ENCODE measurements at regions not wholly inside any gene's neighbourhood (a gene's known extent, or its start where the extent isn't known, plus 50 kb on each side); places are given as distances from the start of the nearest gene placed in this dataset.
"Not testable (repeated sequence)": the region's sequence is repeated elsewhere in the genome, so short reads cannot be mapped to it uniquely, and the experiment has no call there.

GRCh38 chr15:22519213-22519612 lies 60.5 kb downstream of the GOLGA6L22 start:
- CTCF ChIA-PET; intact Hi-C loops (cut with micrococcal nuclease); H3K4me3 Mint-ChIP-seq; H2AFZ ChIP-seq (ENCODE audit: insufficient read depth, low read depth, low read length, poor library complexity, severe bottlenecking); H4K20me1 ChIP-seq (ENCODE audit: control insufficient read depth, insufficient read depth, low read length, poor library complexity, severe bottlenecking); DNase-seq; H3K27me3 ChIP-seq (replicated peaks in 1 of 4; ENCODE audit: control extremely low read depth in 1 of 4, control insufficient read depth in 3 of 4, insufficient read depth in 4 of 4, low read length in 3 of 4); H3K9ac ChIP-seq (ENCODE audit: low read length); H3K27ac Mint-ChIP-seq; H3K4me2 ChIP-seq (replicated peaks; ENCODE audit: low read depth, low read length, poor library complexity, severe bottlenecking); H3K36me3 ChIP-seq (replicated peaks in 1 of 2; ENCODE audit: control extremely low read depth in 1 of 2, control insufficient read depth in 1 of 2, extremely low read depth in 1 of 2, insufficient read depth in 2 of 2, low read length in 1 of 2); H3K9me3 ChIP-seq (ENCODE audit: control extremely low read depth in 1 of 3, control insufficient read depth in 2 of 3, insufficient read depth in 1 of 3, low read length in 2 of 3); H3K4me1 Mint-ChIP-seq; H3K4me1 ChIP-seq (ENCODE audit: control insufficient read depth in 2 of 2, insufficient read depth in 2 of 2, low read length in 2 of 2); H3K9me3 Mint-ChIP-seq (ENCODE audit: insufficient read depth); ATAC-seq (ENCODE audit: low read depth); H3K27me3 Mint-ChIP-seq; H3K79me2 ChIP-seq (ENCODE audit: control insufficient read depth, insufficient read depth, low read length); H3K4me3 ChIP-seq (ENCODE audit: control extremely low read depth in 1 of 5, extremely low read depth in 1 of 5, insufficient read depth in 1 of 5, low read depth in 2 of 5, low read length in 4 of 5); H3K27ac ChIP-seq (ENCODE audit: low read length in 2 of 2); POLR2A ChIA-PET: not testable (repeated sequence)
- WGBS (ENCODE audit: insufficient coverage) = no CpG with 5 or more reads among the region's 4 CpGs

- H3K9me3 ChIP-seq (ENCODE audit: control extremely low read depth in 1 of 3, control insufficient read depth in 2 of 3, insufficient read depth in 1 of 3, low read length in 2 of 3); H3K4me3 Mint-ChIP-seq; H3K4me1 ChIP-seq (ENCODE audit: control insufficient read depth in 2 of 2, insufficient read depth in 2 of 2, low read length in 2 of 2); H3K4me2 ChIP-seq (replicated peaks; ENCODE audit: low read depth, low read length, poor library complexity, severe bottlenecking); H3K4me3 ChIP-seq (ENCODE audit: control extremely low read depth in 1 of 5, extremely low read depth in 1 of 5, insufficient read depth in 1 of 5, low read depth in 2 of 5, low read length in 4 of 5); ATAC-seq (ENCODE audit: low read depth); H3K27ac ChIP-seq (ENCODE audit: low read length in 2 of 2); intact Hi-C loops (cut with micrococcal nuclease); H3K9me3 Mint-ChIP-seq (ENCODE audit: insufficient read depth); POLR2A ChIA-PET; H3K27ac Mint-ChIP-seq; CTCF ChIA-PET; DNase-seq; H3K36me3 ChIP-seq (replicated peaks in 1 of 2; ENCODE audit: control extremely low read depth in 1 of 2, control insufficient read depth in 1 of 2, extremely low read depth in 1 of 2, insufficient read depth in 2 of 2, low read length in 1 of 2); H2AFZ ChIP-seq (ENCODE audit: insufficient read depth, low read depth, low read length, poor library complexity, severe bottlenecking); H3K4me1 Mint-ChIP-seq; H3K9ac ChIP-seq (ENCODE audit: low read length); H3K27me3 ChIP-seq (replicated peaks in 1 of 4; ENCODE audit: control extremely low read depth in 1 of 4, control insufficient read depth in 3 of 4, insufficient read depth in 4 of 4, low read length in 3 of 4); H3K79me2 ChIP-seq (ENCODE audit: control insufficient read depth, insufficient read depth, low read length); H3K27me3 Mint-ChIP-seq; H4K20me1 ChIP-seq (ENCODE audit: control insufficient read depth, insufficient read depth, low read length, poor library complexity, severe bottlenecking): not testable (repeated sequence)
- WGBS (ENCODE audit: insufficient coverage) = no CpG with 5 or more reads among the region's 2 CpGs
These were observed 67.8 kb downstream of the GOLGA6L22 start for GRCh38 chr15:22526537-22526936.

GRCh38 chr15:22527016-22527415 lies 68.3 kb downstream of the GOLGA6L22 start:
- DNase-seq; H3K27me3 Mint-ChIP-seq; ATAC-seq (ENCODE audit: low read depth); H3K27ac Mint-ChIP-seq; H3K27me3 ChIP-seq (replicated peaks in 1 of 4; ENCODE audit: control extremely low read depth in 1 of 4, control insufficient read depth in 3 of 4, insufficient read depth in 4 of 4, low read length in 3 of 4); POLR2A ChIA-PET; H3K4me2 ChIP-seq (replicated peaks; ENCODE audit: low read depth, low read length, poor library complexity, severe bottlenecking); CTCF ChIA-PET; H3K79me2 ChIP-seq (ENCODE audit: control insufficient read depth, insufficient read depth, low read length); H4K20me1 ChIP-seq (ENCODE audit: control insufficient read depth, insufficient read depth, low read length, poor library complexity, severe bottlenecking); intact Hi-C loops (cut with micrococcal nuclease); H2AFZ ChIP-seq (ENCODE audit: insufficient read depth, low read depth, low read length, poor library complexity, severe bottlenecking); H3K4me1 ChIP-seq (ENCODE audit: control insufficient read depth in 2 of 2, insufficient read depth in 2 of 2, low read length in 2 of 2); H3K27ac ChIP-seq (ENCODE audit: low read length in 2 of 2); H3K4me3 Mint-ChIP-seq; H3K4me3 ChIP-seq (ENCODE audit: control extremely low read depth in 1 of 5, extremely low read depth in 1 of 5, insufficient read depth in 1 of 5, low read depth in 2 of 5, low read length in 4 of 5); H3K4me1 Mint-ChIP-seq; H3K9me3 ChIP-seq (ENCODE audit: control extremely low read depth in 1 of 3, control insufficient read depth in 2 of 3, insufficient read depth in 1 of 3, low read length in 2 of 3); H3K9ac ChIP-seq (ENCODE audit: low read length); H3K36me3 ChIP-seq (replicated peaks in 1 of 2; ENCODE audit: control extremely low read depth in 1 of 2, control insufficient read depth in 1 of 2, extremely low read depth in 1 of 2, insufficient read depth in 2 of 2, low read length in 1 of 2); H3K9me3 Mint-ChIP-seq (ENCODE audit: insufficient read depth): not testable (repeated sequence)
- WGBS (ENCODE audit: insufficient coverage) = no CpG with 5 or more reads among the region's 4 CpGs

GRCh38 chr15:22529200-22529599 lies 70.5 kb downstream of the GOLGA6L22 start:
- H3K4me1 Mint-ChIP-seq; ATAC-seq (ENCODE audit: low read depth); H3K27ac Mint-ChIP-seq; H3K9me3 ChIP-seq (ENCODE audit: control extremely low read depth in 1 of 3, control insufficient read depth in 2 of 3, insufficient read depth in 1 of 3, low read length in 2 of 3); H3K9ac ChIP-seq (ENCODE audit: low read length); POLR2A ChIA-PET; H3K79me2 ChIP-seq (ENCODE audit: control insufficient read depth, insufficient read depth, low read length); H3K9me3 Mint-ChIP-seq (ENCODE audit: insufficient read depth); H3K27ac ChIP-seq (ENCODE audit: low read length in 2 of 2); H3K4me3 ChIP-seq (ENCODE audit: control extremely low read depth in 1 of 5, extremely low read depth in 1 of 5, insufficient read depth in 1 of 5, low read depth in 2 of 5, low read length in 4 of 5); H3K36me3 ChIP-seq (replicated peaks in 1 of 2; ENCODE audit: control extremely low read depth in 1 of 2, control insufficient read depth in 1 of 2, extremely low read depth in 1 of 2, insufficient read depth in 2 of 2, low read length in 1 of 2); intact Hi-C loops (cut with micrococcal nuclease); H4K20me1 ChIP-seq (ENCODE audit: control insufficient read depth, insufficient read depth, low read length, poor library complexity, severe bottlenecking); H3K27me3 Mint-ChIP-seq; H3K4me3 Mint-ChIP-seq; H2AFZ ChIP-seq (ENCODE audit: insufficient read depth, low read depth, low read length, poor library complexity, severe bottlenecking); H3K27me3 ChIP-seq (replicated peaks in 1 of 4; ENCODE audit: control extremely low read depth in 1 of 4, control insufficient read depth in 3 of 4, insufficient read depth in 4 of 4, low read length in 3 of 4); DNase-seq; H3K4me1 ChIP-seq (ENCODE audit: control insufficient read depth in 2 of 2, insufficient read depth in 2 of 2, low read length in 2 of 2); CTCF ChIA-PET; H3K4me2 ChIP-seq (replicated peaks; ENCODE audit: low read depth, low read length, poor library complexity, severe bottlenecking): not testable (repeated sequence)
- WGBS (ENCODE audit: insufficient coverage) = no CpG with 5 or more reads among the region's 6 CpGs
